ENCODE measurements at regions not wholly inside any gene's neighbourhood (a gene's known extent, or its start where the extent isn't known, plus 50 kb on each side); places are given as distances from the start of the nearest gene placed in this dataset.

DNA sequence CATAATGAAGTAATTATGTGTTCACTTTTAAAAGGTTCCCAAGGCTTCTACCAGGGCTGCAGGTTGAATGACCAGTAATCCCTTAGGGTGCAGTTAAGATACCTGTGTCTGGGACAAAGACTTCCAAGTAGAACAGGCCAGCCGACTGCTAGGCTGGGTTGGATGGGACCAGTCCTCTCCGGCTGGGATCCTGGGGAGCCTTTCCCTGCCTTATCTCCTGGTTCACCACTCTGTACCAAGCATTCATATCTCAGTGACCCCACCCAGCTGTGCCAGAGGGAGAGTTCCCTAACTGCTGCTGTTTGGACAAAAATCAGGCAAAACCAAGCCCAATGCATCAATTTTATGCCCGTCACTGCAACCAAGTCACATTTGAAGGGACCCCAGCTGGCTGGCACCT lies 116.2 kb upstream of the ATP1A1 start:
- no peak for TF ChIP-seq CTCF (conservative IDR thresholded peaks at IDR 0.05; ENCODE audit: low read depth, low read length)
- no peak for TF ChIP-seq EZH2 (IDR thresholded peaks at IDR 0.05; ENCODE audit: borderline replicate concordance, low read depth, low read length, poor library complexity, severe bottlenecking)
